CD4-positive, CD25-positive, alpha-beta regulatory T cell (primary cell): ENCODE measurements at regions not wholly inside any gene's neighbourhood (a gene's known extent, or its start where the extent isn't known, plus 50 kb on each side); places are given as distances from the start of the nearest gene placed in this dataset.
"Not testable (repeated sequence)": the region's sequence is repeated elsewhere in the genome, so short reads cannot be mapped to it uniquely, and the experiment has no call there.

ENCODE experiments used
- ATAC-seq, 2 donors: fragments of 150-1000 bp; cut with Tn5 transposase; one replicate each; pipeline ENCODE4 v1.10.0; 2021; ENCODE audit warnings: low read depth in 2 of 2, moderate number of reproducible peaks in 2 of 2, moderate library complexity in 1 of 2
- DNase-seq, 3 donors: peaks; one replicate each; pipeline versions ENCODE4 v3.0.0 to v3.0.0-alpha.2; 2012 to 2022; ENCODE audit warnings: mixed read lengths in 1 of 3
- H3K27ac ChIP-seq: one replicate; pipeline ENCODE4 v1.7.0; 2013; ENCODE audit warnings: mild to moderate bottlenecking, low read length; ENCODE audit not compliant: insufficient read depth, poor library complexity, severe bottlenecking
- H3K27me3 ChIP-seq: one replicate; pipeline ENCODE4 v1.7.0; 2013; ENCODE audit warnings: low read length; ENCODE audit not compliant: control insufficient read depth, insufficient read depth
- H3K36me3 ChIP-seq: one replicate; pipeline ENCODE4 v1.7.0; 2013; ENCODE audit warnings: mild to moderate bottlenecking, low read length, moderate library complexity; ENCODE audit not compliant: control insufficient read depth, insufficient read depth
- H3K4me1 ChIP-seq: 2 replicates; pipeline ENCODE4 v1.7.0; 2013; ENCODE audit warnings: mild to moderate bottlenecking, low read length; ENCODE audit not compliant: insufficient read depth, control insufficient read depth, poor library complexity, severe bottlenecking
- H3K4me3 ChIP-seq: one replicate; pipeline ENCODE4 v1.7.0; 2013; ENCODE audit warnings: low read depth, mild to moderate bottlenecking, low read length, moderate library complexity
- H3K9me3 ChIP-seq, 2 experiments: 1 replicate in 1 of 2; 2 replicates in 1 of 2; pipeline ENCODE4 v1.7.0; 2013; ENCODE audit warnings: low read length in 2 of 2, mild to moderate bottlenecking in 1 of 2, moderate library complexity in 1 of 2; ENCODE audit not compliant: control insufficient read depth in 2 of 2
- H3K27ac Mint-ChIP-seq, 3 donors: one replicate each; pipeline ENCODE4 v1.8.0; 2020 to 2022; ENCODE audit warnings: mild to moderate bottlenecking in 3 of 3, mixed read lengths in 3 of 3, moderate library complexity in 2 of 3
- H3K27me3 Mint-ChIP-seq: one replicate; pipeline ENCODE4 v1.8.0; 2022; ENCODE audit warnings: mild to moderate bottlenecking, mixed read lengths
- H3K36me3 Mint-ChIP-seq: one replicate; pipeline ENCODE4 v1.8.0; 2020; ENCODE audit warnings: mixed read lengths
- H3K4me1 Mint-ChIP-seq, 4 donors: one replicate each; pipeline ENCODE4 v1.8.0; 2020 to 2022; ENCODE audit warnings: mixed read lengths in 4 of 4, mild to moderate bottlenecking in 1 of 4
- H3K4me3 Mint-ChIP-seq, 4 donors: one replicate each; pipeline ENCODE4 v1.8.0; 2020 to 2022; ENCODE audit warnings: mild to moderate bottlenecking in 4 of 4, mixed read lengths in 4 of 4, moderate library complexity in 3 of 4
- H3K9me3 Mint-ChIP-seq, 7 donors: one replicate each; pipeline ENCODE4 v1.8.0; 2020 to 2022; ENCODE audit warnings: mixed read lengths in 7 of 7, mild to moderate bottlenecking in 3 of 7, moderate library complexity in 2 of 7

GRCh38 chr6:164078532-164079274 lies 664.2 kb downstream of the QKI start:
- no peaks in the 10 kb centered on the region for H3K4me1 Mint-ChIP-seq
- Histone ChIP-seq H3K27me3 (no peaks in the 10 kb centered on the region), H3K27ac (no peak overlapping the region), H3K36me3 (no peaks in the 10 kb centered on the region), H3K4me3 (no peak overlapping the region), H3K9me3 (no peaks in the 10 kb centered on the region), H3K4me1 (no peaks in the 10 kb centered on the region)
- no peak for DNase-seq
- no peak overlapping the region for H3K4me3 Mint-ChIP-seq
- H3K9me3 Mint-ChIP-seq: peaks cover 0 to 8% (median 5%) of the 10 kb centered on the region in 7 donors
- H3K36me3 Mint-ChIP-seq: no peaks in the 10 kb centered on the region
- no peaks in the 10 kb centered on the region for H3K27me3 Mint-ChIP-seq
- no peak for ATAC-seq
- H3K27ac Mint-ChIP-seq: no peak overlapping the region

- not testable (repeated sequence) for H3K27me3 ChIP-seq, H3K4me3 ChIP-seq, H3K27ac Mint-ChIP-seq, H3K27me3 Mint-ChIP-seq, ATAC-seq, H3K4me3 Mint-ChIP-seq, H3K36me3 Mint-ChIP-seq, H3K4me1 ChIP-seq, H3K9me3 ChIP-seq, H3K27ac ChIP-seq, H3K4me1 Mint-ChIP-seq, DNase-seq, H3K36me3 ChIP-seq
- H3K9me3 Mint-ChIP-seq: peaks cover 0 to 15% (median 8%) of the 10 kb centered on the region in 7 donors
These were observed 662.5 kb downstream of the QKI start for GRCh38 chr6:164076818-164077532.

- Mint-ChIP-seq H3K27ac (no peak overlapping the region), H3K36me3 (no peaks in the 10 kb centered on the region), H3K4me3 (no peak overlapping the region), H3K27me3 (no peaks in the 10 kb centered on the region), H3K4me1 (no peaks in the 10 kb centered on the region), H3K9me3 (peaks cover 0 to 15% (median 8%) of the 10 kb centered on the region in 7 donors)
- Histone ChIP-seq H3K4me3 (no peak overlapping the region), H3K4me1 (no peaks in the 10 kb centered on the region), H3K36me3 (no peaks in the 10 kb centered on the region), H3K9me3 (no peaks in the 10 kb centered on the region), H3K27me3 (no peaks in the 10 kb centered on the region), H3K27ac (no peak overlapping the region)
- ATAC-seq: no peak
- DNase-seq: no peak
These were observed 661.6 kb downstream of the QKI start for GRCh38 chr6:164075981-164076615.

- Histone ChIP-seq H3K27ac (no peak overlapping the region), H3K27me3 (no peaks in the 10 kb centered on the region), H3K4me1 (no peaks in the 10 kb centered on the region), H3K36me3 (no peaks in the 10 kb centered on the region), H3K4me3 (no peak overlapping the region), H3K9me3 (no peaks in the 10 kb centered on the region)
- Mint-ChIP-seq H3K27ac (no peak overlapping the region), H3K4me1 (no peaks in the 10 kb centered on the region), H3K9me3 (peaks cover 0 to 15% (median 6%) of the 10 kb centered on the region in 7 donors), H3K36me3 (no peaks in the 10 kb centered on the region), H3K4me3 (no peak overlapping the region), H3K27me3 (no peaks in the 10 kb centered on the region)
- DNase-seq (no peak), ATAC-seq (no peak)
These were observed 657.7 kb downstream of the QKI start for GRCh38 chr6:164072240-164072666.

GRCh38 chr6:164069350-164069990 lies 655.0 kb downstream of the QKI start:
- H3K9me3 Mint-ChIP-seq: peaks cover 0 to 10% (median 4%) of the 10 kb centered on the region in 7 donors
- Histone ChIP-seq H3K9me3 (no peaks in the 10 kb centered on the region), H3K4me1 (no peaks in the 10 kb centered on the region), H3K36me3 (no peaks in the 10 kb centered on the region), H3K27ac (no peak overlapping the region), H3K27me3 (no peaks in the 10 kb centered on the region), H3K4me3 (no peak overlapping the region)
- no peaks in the 10 kb centered on the region for H3K4me1 Mint-ChIP-seq
- DNase-seq (no peak), ATAC-seq (no peak)
- H3K27ac Mint-ChIP-seq: no peak overlapping the region
- no peaks in the 10 kb centered on the region for H3K36me3 Mint-ChIP-seq
- no peak overlapping the region for H3K4me3 Mint-ChIP-seq
- no peaks in the 10 kb centered on the region for H3K27me3 Mint-ChIP-seq

GRCh38 chr6:164068527-164068926 lies 654.0 kb downstream of the QKI start:
- Mint-ChIP-seq H3K27me3 (no peaks in the 10 kb centered on the region), H3K9me3 (peaks cover 0 to 10% (median 3%) of the 10 kb centered on the region in 7 donors), H3K27ac (no peak overlapping the region), H3K36me3 (no peaks in the 10 kb centered on the region), H3K4me1 (no peaks in the 10 kb centered on the region), H3K4me3 (no peak overlapping the region)
- Histone ChIP-seq H3K27me3 (no peaks in the 10 kb centered on the region), H3K9me3 (no peaks in the 10 kb centered on the region), H3K36me3 (no peaks in the 10 kb centered on the region), H3K4me1 (no peaks in the 10 kb centered on the region), H3K27ac (no peak overlapping the region), H3K4me3 (no peak overlapping the region)
- DNase-seq: no peak
- ATAC-seq: no peak

GRCh38 chr6:164066766-164067165 lies 652.2 kb downstream of the QKI start:
- no peaks in the 10 kb centered on the region for H3K4me1 Mint-ChIP-seq
- H3K4me3 Mint-ChIP-seq: no peak overlapping the region
- no peaks in the 10 kb centered on the region for H3K36me3 Mint-ChIP-seq
- ATAC-seq (no peak), DNase-seq (no peak)
- Histone ChIP-seq H3K27me3 (no peaks in the 10 kb centered on the region), H3K4me1 (no peaks in the 10 kb centered on the region), H3K36me3 (no peaks in the 10 kb centered on the region), H3K27ac (no peak overlapping the region), H3K9me3 (no peaks in the 10 kb centered on the region), H3K4me3 (no peak overlapping the region)
- no peaks in the 10 kb centered on the region for H3K9me3 Mint-ChIP-seq
- H3K27ac Mint-ChIP-seq: no peak overlapping the region
- no peaks in the 10 kb centered on the region for H3K27me3 Mint-ChIP-seq
